HG03378 (cell line): ENCODE measurements at regions not wholly inside any gene's neighbourhood (a gene's known extent, or its start where the extent isn't known, plus 50 kb on each side); places are given as distances from the start of the nearest gene placed in this dataset.

Source experiments
- ATAC-seq: cut with Tn5 transposase; IDR thresholded peaks from one replicate; pipeline ENCODE4 v1.9.1; 2021; ENCODE audit warnings: mild to moderate bottlenecking, moderate library complexity; ENCODE audit not compliant: unreplicated experiment

DNA sequence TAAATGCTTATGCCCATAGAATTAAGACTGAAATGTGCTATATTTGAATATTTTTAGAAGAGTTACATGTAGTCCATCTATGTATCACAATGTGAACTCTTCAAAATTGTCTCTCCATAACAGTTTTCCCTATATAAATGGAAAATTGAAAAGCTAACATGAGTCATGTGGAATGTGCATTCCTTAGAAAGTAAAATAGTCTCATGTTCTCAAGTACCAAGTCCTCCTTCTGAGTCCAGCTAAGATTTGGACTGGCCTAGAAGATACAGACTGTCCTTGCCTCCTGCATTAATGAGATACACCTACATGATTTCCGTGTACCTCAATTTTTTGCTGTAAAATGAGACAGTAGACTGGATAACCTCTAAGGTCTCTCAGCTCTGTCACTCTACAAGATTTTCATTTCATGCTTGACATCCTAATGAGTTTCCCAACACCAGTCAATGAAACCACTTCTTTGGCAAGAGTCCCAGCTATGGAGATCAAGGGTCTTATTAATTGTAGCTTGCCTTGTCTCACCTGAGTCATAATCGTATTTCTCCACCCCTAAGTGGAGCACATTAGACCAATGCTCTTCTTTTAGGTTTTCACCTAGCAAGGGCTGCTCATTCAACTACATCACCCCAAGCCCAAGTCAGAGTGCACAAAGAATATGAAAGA, 350.6 kb upstream of the IL12A start:
- no peak for ATAC-seq

GRCh38 chr3:159640225-159640624, 348.4 kb upstream of the IL12A start:
- no peak for ATAC-seq

GRCh38 chr3:159643406-159643805, 345.2 kb upstream of the IL12A start:
- ATAC-seq = no peak

- no peak for ATAC-seq
Measured at GRCh38 chr3:159645874-159646273, 342.8 kb upstream of the IL12A start.

GRCh38 chr3:159649951-159650350, 338.7 kb upstream of the IL12A start:
- ATAC-seq = no peak

- no peak for ATAC-seq
Measured at GRCh38 chr3:159650726-159651125, 337.9 kb upstream of the IL12A start.

- ATAC-seq = no peak
Measured at GRCh38 chr3:159652452-159652851, 336.2 kb upstream of the IL12A start.

DNA sequence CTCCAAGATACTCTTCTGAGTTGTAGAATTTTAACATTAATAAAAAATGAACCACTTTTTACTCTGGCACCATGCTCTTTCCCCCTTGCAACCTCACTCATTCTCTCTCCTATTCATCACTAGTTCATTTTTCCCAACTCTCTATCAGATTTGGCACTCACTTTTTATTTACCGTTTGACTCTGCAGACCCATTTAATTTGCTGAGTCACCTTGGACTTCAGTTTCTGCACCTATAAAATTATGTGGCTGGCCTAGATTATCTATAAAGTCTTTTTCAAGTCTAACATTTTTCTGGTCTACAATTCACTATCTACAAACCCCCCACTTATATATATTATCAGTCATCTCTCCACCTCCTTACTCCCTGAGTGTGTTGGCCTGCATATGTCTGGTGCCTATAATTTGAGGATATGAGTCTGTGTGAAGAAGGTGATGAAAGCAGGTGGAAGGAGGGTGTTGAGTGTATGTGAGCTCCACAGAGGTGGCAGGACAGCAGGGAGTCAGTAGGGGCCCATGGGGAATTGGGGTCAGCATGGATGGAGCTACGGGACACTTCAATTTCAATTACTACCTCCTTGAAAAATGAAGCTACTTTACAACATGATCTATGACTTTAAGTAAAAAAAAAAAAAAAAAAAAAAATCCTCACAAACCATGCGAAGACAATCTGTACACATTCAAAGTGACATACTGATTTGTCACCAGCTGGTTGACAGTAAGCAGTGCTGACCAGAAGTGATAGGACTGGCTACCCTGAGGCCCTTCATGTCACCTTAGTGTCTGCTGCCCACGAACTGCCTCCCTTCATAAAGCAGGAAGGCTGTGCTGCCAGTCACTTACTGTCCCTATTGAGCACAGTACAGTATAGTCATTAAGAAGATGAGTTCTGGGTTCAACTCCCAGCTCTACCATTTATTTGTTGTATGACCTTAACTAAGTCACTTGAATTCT, 334.2 kb upstream of the IL12A start:
- ATAC-seq = no peak

DNA sequence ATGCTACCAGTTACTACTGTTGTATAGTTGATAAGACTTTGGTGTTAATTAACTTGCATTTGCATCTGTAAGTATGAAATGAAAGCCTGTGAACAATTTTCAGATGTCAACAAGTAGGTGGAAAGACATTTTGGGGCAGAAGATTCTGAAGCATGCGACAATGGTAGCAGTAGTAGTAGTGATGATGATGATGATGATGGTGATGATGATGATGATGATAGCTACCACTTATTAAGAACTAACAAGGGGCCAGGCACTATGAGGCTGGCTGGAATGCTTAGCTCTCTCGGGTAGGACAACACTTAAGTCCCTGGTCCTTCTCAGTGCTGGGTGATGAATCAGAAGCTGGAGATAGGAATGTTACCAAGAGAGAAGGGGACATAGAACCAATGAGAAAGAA, 333.4 kb upstream of the IL12A start:
- no peak for ATAC-seq

DNA sequence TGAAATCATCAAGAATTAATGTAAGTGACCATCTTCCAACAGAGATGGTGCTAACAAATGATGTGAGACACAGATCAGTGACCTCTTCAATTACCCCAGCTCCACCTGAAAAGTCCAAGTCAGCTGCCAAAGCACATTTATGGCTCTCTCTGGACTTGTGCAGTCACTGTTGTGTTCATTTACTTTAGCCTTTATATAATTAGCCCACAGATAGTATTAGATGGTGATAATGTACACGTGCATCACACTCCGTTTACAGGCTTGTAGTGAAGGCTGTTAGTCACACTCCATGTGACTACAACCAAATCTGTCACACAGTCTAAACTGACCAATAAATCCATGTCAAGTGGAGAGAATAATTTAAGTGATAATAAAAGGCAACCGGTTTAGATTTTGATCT, 331.5 kb upstream of the IL12A start:
- ATAC-seq = no peak

DNA sequence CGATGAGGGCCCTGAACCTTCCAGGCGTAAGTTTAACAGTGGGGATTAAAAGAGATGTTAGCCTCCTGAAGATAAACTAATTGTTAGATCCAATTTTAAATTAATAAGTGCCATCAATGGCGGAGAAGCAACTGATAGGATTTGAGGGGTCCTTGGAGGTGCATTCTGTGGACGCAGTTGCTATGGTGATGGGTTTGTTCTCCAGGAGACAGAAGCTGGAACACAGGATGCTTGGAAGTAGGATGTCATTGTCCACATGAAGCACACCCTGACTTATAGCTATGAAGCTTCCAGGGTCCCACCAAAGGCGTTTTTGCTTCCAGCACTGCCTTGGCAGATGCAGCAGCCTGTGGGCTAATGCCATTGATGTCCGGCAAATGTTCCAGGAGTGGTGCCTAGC, 331.0 kb upstream of the IL12A start:
- ATAC-seq = no peak

- no peak for ATAC-seq
Measured at GRCh38 chr3:159660326-159660725, 328.3 kb upstream of the IL12A start.

DNA sequence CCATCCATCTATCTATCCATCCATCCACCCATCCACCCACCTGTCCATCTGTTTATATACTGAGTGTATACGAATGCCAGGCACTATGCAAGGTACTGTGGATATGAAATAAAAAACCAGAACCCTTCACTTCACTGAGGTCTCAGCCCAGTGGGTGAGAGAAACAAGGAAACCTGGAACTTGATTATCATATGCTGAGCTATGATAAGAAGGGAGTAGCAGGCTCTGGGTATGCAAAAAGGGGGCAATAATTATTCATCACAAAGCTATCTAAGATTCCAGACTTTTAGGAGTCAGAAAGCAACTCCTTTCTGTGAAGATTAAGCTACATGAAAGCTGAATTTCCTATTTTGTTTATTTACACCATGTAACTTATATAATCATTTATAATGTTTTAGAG, 327.7 kb upstream of the IL12A start:
- ATAC-seq = no peak

DNA sequence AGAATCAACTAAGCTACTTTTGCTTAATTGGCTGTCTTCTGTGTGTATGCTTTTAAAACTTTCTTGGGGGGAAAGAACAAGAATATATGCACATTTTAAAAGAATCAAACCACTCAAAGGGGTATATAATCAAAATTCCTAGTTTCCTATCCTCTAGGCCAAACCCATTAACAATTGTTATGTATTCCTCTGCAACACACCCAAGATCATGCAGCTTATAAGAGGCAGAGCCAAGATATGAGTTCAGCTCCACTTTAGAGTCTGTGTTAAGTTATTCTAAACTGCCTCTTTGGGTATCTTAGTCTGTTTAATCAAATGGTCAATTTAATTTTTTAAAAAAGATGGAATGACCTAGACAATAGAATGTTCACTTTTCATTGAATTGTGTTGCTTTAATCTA, 326.1 kb upstream of the IL12A start:
- no peak for ATAC-seq

- no peak for ATAC-seq
Measured at GRCh38 chr3:159664006-159664405, 324.6 kb upstream of the IL12A start.

GRCh38 chr3:159664653-159665052, 324.0 kb upstream of the IL12A start:
- ATAC-seq = no peak

GRCh38 chr3:159667261-159667660, 321.4 kb upstream of the IL12A start:
- ATAC-seq = no peak

DNA sequence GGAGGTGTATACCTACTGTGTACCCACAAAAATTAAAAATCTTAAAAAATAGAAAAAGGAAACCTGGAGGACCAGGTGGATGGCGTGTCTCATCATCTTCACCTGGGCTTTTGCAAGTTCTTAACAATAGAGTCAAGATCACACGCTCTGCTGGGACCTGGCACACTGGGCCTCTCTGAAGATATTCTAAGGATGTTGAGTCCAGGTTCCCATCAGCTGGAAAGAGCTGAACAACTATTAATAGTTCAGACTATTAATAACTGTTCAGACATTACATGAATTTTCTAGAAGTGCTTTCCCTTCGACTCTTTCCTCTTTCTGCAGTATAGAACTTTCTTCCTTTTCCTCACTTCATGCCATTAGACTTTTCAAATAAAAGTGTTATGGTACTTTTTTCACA, 320.2 kb upstream of the IL12A start:
- no peak for ATAC-seq

DNA sequence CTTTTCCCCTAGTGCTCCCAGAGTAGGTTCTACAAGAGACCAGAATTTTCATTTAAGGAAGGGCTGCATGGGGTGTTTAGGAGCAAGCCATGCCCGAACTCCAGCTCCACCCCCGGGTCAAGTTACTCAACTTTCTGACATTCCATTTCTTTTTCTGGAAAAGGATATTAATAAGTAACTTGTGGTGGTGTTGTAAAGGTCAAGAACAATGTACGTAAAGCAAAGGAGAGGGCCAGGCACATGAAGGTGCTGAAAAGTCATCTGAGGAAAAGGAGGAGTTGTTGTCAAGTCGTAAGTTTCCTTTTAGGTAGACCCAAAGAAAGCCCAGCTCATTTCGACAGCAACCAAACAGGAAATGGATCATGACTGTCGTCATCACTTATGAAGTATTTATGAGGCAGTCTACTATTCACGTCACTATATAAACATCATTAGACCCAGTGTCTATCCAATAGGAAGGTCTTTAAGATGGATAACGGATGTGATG, 319.6 kb upstream of the IL12A start:
- ATAC-seq = no peak

DNA sequence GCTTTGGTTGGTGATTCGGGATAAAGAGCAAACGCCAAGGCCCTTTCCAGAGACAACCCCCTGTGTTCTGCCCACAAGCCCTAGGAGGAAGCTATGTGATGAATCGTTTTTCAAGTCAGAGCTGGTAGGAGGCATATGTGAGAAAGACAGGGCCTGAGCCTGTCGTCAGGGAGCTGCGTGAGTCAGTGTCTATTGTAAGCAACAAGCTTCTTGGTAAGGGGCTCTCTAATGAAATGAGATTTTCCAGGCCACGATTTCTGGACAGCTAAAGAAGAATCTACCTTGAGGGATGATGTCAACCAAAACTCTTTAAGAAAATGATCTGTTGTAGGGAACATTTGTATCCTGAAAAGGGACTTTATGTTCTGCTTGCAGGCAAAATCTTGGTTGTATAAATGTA, 318.9 kb upstream of the IL12A start:
- no peak for ATAC-seq

DNA sequence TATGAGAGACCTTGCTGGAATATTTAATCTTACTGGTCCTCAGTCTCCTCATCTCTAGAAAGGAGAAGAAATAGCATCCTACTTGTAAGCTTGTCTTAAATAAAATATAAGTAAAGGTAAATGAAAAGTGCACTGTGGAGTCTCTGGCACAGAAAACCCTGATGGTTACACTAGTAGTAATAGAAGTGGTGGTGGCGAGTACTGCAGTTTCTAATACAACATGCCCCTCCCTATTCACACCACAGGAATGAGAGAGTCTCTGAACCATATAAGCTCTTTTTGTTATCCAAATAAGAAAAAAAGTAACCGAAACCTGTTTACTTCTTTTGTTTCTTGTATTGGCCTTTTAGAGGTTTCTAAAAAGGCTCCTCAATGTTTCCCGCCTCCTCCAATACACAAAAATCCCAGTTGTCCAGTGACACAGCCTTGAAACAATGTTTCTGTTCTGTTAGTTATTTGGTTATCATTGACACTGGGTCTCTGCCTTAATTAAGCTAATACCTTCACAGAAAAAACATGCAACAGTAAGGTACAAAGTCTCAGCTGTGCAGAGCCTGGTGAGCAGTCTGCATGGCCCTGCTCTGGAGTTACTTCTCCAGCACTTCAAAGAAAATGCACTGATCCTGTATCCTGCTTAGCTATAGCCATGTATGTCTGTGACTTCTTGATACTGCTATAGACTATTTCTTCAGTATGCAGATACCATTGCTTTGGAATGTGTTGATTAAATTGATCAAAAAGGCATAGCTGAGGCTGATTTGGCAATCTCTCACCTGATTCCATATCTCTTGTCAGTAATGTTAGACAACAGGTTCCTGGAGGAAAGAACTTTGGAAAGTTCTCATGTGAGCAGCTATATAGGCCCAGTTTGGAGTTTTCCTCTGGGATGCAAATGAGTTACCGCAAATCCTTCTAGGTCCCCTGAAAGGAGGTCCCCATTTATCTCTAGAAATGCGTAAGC, 315.6 kb upstream of the IL12A start:
- ATAC-seq = no peak
